Right lobe of liver (tissue), 4 donors: ENCODE measurements at regions not wholly inside any gene's neighbourhood (a gene's known extent, or its start where the extent isn't known, plus 50 kb on each side); places are given as distances from the start of the nearest gene placed in this dataset.

Experiments
- POLR2A ChIP-seq: fragments of 450-650 bp; IDR thresholded peaks from one replicate; pipeline ENCODE4 v1.6.1; 2017; ENCODE audit warnings: antibody characterized with exemption, mild to moderate bottlenecking
- TF ChIP-seq, protein P1 (sequence below), 4 donors: fragments of 200-600 bp in 3 of 4; fragments of 450-650 bp in 1 of 4; IDR thresholded peaks; one replicate each; pipeline versions ENCODE4 v1.5.1 to v1.8.0; 2016 to 2022; ENCODE audit warnings: antibody characterized with exemption in 4 of 4, mild to moderate bottlenecking in 2 of 4
- donor health status: DM: no; HTN: no; CAD: no.
- donor health status: DM: no; HTN: no; CAD: no.
- donor health status: DM: no; HTN: yes; CAD: no.

DNA sequence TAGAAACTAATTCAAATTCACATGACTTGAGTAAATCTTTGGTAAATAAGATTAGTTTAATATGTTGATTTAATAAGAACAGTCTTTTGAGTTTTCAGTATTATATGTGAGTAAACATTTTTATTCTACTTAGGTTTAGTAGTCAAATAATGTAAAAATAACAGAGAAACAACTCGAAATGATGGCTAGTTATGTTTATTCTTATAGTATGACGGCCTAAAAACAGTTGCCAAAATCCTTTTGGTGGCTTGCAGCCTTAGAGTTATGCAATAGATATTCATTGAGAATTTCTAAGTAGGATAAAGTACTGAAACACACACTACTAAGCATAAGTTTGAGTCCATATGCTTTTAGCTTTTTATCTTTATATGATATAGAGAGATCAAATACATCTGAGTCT lies 184.8 kb downstream of the GNAI1 start:
- TF ChIP-seq, protein P1, sequence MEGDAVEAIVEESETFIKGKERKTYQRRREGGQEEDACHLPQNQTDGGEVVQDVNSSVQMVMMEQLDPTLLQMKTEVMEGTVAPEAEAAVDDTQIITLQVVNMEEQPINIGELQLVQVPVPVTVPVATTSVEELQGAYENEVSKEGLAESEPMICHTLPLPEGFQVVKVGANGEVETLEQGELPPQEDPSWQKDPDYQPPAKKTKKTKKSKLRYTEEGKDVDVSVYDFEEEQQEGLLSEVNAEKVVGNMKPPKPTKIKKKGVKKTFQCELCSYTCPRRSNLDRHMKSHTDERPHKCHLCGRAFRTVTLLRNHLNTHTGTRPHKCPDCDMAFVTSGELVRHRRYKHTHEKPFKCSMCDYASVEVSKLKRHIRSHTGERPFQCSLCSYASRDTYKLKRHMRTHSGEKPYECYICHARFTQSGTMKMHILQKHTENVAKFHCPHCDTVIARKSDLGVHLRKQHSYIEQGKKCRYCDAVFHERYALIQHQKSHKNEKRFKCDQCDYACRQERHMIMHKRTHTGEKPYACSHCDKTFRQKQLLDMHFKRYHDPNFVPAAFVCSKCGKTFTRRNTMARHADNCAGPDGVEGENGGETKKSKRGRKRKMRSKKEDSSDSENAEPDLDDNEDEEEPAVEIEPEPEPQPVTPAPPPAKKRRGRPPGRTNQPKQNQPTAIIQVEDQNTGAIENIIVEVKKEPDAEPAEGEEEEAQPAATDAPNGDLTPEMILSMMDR (IDR thresholded peaks at IDR 0.05): no peak
- TF ChIP-seq POLR2A: no peak
